RWPE2 (cell line): ENCODE measurements at regions not wholly inside any gene's neighbourhood (a gene's known extent, or its start where the extent isn't known, plus 50 kb on each side); places are given as distances from the start of the nearest gene placed in this dataset.

Experiments used
- ATAC-seq: fragments of 200-7000 bp; cut with Tn5 transposase; 3 replicates; pipeline ENCODE4 v1.9.1; 2021; ENCODE audit warnings: low read depth
- DNase-seq: peaks from one replicate; pipeline ENCODE4 v3.0.0-alpha.2; 2020; ENCODE audit warnings: low spot score
- H3K27ac ChIP-seq: fragments of 450-650 bp; 2 replicates; pipeline ENCODE4 v1.5.1; 2017; ENCODE audit warnings: mild to moderate bottlenecking; ENCODE audit not compliant: poor library complexity, severe bottlenecking
- H3K27me3 ChIP-seq: fragments of 250-450 bp; sonication (Bioruptor Pico); 2 replicates; pipeline ENCODE4 v1.5.1; 2021; ENCODE audit warnings: mild to moderate bottlenecking, moderate library complexity; ENCODE audit not compliant: insufficient read depth, poor library complexity, severe bottlenecking
- H3K36me3 ChIP-seq: fragments of 250-450 bp; sonication (Bioruptor Pico); 2 replicates; pipeline ENCODE4 v1.5.1; 2020; ENCODE audit warnings: low read depth, mild to moderate bottlenecking, moderate library complexity
- H3K4me1 ChIP-seq: fragments of 250-450 bp; sonication (Bioruptor Pico); 2 replicates; pipeline ENCODE4 v1.5.1; 2021; ENCODE audit warnings: mild to moderate bottlenecking, moderate library complexity; ENCODE audit not compliant: insufficient read depth, poor library complexity, severe bottlenecking
- H3K4me3 ChIP-seq: fragments of 250-450 bp; sonication (Bioruptor Pico); 2 replicates; pipeline ENCODE4 v1.5.1; 2021; ENCODE audit warnings: mild to moderate bottlenecking, moderate library complexity; ENCODE audit not compliant: severe bottlenecking
- H3K9me3 ChIP-seq: fragments of 250-450 bp; sonication (Bioruptor Pico); 2 replicates; pipeline ENCODE4 v1.5.1; 2021; ENCODE audit warnings: mild to moderate bottlenecking, moderate library complexity; ENCODE audit not compliant: severe bottlenecking
- TF ChIP-seq, protein P1 (sequence below): fragments of 450-650 bp; IDR thresholded peaks from one replicate; pipeline ENCODE4 v1.5.1; 2017; ENCODE audit warnings: mild to moderate bottlenecking, moderate library complexity; ENCODE audit not compliant: poor library complexity, severe bottlenecking

GRCh38 chr18:76223403-76223802 lies 271.6 kb downstream of the ZNF516 start:
- no peaks in the 10 kb centered on the region for H3K4me1 ChIP-seq
- DNase-seq (no peak), ATAC-seq (no peak)
- H3K4me3 ChIP-seq, result no peak overlapping the region
- H3K27ac ChIP-seq, result no peak overlapping the region
- no peaks in the 10 kb centered on the region for H3K9me3 ChIP-seq
- H3K36me3 ChIP-seq, result no peaks in the 10 kb centered on the region
- H3K27me3 ChIP-seq, result no peaks in the 10 kb centered on the region
- TF ChIP-seq, protein P1, sequence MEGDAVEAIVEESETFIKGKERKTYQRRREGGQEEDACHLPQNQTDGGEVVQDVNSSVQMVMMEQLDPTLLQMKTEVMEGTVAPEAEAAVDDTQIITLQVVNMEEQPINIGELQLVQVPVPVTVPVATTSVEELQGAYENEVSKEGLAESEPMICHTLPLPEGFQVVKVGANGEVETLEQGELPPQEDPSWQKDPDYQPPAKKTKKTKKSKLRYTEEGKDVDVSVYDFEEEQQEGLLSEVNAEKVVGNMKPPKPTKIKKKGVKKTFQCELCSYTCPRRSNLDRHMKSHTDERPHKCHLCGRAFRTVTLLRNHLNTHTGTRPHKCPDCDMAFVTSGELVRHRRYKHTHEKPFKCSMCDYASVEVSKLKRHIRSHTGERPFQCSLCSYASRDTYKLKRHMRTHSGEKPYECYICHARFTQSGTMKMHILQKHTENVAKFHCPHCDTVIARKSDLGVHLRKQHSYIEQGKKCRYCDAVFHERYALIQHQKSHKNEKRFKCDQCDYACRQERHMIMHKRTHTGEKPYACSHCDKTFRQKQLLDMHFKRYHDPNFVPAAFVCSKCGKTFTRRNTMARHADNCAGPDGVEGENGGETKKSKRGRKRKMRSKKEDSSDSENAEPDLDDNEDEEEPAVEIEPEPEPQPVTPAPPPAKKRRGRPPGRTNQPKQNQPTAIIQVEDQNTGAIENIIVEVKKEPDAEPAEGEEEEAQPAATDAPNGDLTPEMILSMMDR, result no peak

DNA sequence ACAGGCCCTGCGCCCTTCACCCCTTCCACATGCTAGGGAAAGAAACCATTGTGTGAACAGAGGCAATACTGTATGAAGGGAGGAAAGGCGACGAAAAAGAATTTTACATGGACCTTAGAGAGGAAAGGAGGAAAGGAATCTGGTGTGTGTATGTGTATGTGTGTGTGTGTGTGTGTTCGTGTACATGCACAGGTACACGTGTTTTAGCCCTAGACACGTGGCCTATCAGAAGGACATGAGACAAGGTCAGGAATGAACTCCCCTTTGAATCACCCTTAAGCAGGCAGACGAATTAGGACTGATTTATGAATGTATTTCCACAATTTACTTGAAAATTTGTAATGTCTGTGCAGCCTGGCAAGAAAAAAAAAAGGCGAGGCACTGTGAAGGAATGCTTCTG lies 276.0 kb downstream of the ZNF516 start:
- no peak overlapping the region for H3K27ac ChIP-seq
- H3K4me3 ChIP-seq, result no peak overlapping the region
- H3K36me3 ChIP-seq, result no peaks in the 10 kb centered on the region
- TF ChIP-seq, protein P1, result no peak
- H3K27me3 ChIP-seq, result no peaks in the 10 kb centered on the region
- H3K9me3 ChIP-seq, result no peaks in the 10 kb centered on the region
- no peaks in the 10 kb centered on the region for H3K4me1 ChIP-seq
- DNase-seq, result no peak
- ATAC-seq, result no peak

GRCh38 chr18:76216096-76216495 lies 278.9 kb downstream of the ZNF516 start:
- H3K27ac ChIP-seq, result no peak overlapping the region
- no peaks in the 10 kb centered on the region for H3K4me1 ChIP-seq
- no peaks in the 10 kb centered on the region for H3K27me3 ChIP-seq
- no peaks in the 10 kb centered on the region for H3K36me3 ChIP-seq
- H3K9me3 ChIP-seq, result no peaks in the 10 kb centered on the region
- DNase-seq, result no peak
- ATAC-seq, result no peak
- TF ChIP-seq, protein P1, result no peak
- no peak overlapping the region for H3K4me3 ChIP-seq

- Histone ChIP-seq H3K4me3 (no peak overlapping the region), H3K9me3 (no peaks in the 10 kb centered on the region), H3K36me3 (no peaks in the 10 kb centered on the region), H3K27ac (no peak overlapping the region), H3K4me1 (peaks cover 7% of the 10 kb centered on the region), H3K27me3 (no peaks in the 10 kb centered on the region)
- ATAC-seq (no peak), DNase-seq (no peak)
- TF ChIP-seq, protein P1, result no peak
Measured at GRCh38 chr18:76213991-76214390, 281.1 kb downstream of the ZNF516 start.

DNA sequence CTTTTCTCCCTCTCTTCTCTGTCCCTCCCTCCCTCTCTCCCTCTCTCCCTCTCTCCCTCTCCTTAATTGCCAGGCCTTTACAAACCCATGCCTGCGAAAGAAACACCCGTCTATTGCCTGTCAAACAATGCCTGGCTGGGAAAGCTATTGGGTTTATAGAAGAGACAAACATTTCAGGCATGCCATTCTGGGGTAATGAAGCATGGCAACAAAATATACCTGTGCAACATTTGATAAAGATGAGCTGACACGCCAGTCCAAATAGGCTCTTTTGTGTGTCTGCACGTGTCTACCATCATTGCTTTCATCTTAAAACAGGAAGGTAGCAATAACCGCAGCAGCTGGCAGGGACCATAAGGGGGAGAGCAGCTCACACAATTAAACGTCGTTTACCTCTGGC lies 282.1 kb downstream of the ZNF516 start:
- DNase-seq (no peak), ATAC-seq (no peak)
- H3K4me1 ChIP-seq, result peaks cover 7% of the 10 kb centered on the region
- TF ChIP-seq, protein P1, result no peak
- H3K27ac ChIP-seq, result no peak overlapping the region
- H3K36me3 ChIP-seq, result no peaks in the 10 kb centered on the region
- no peaks in the 10 kb centered on the region for H3K9me3 ChIP-seq
- H3K4me3 ChIP-seq, result no peak overlapping the region
- H3K27me3 ChIP-seq, result no peaks in the 10 kb centered on the region
